CD14-positive monocyte (primary cell): ENCODE measurements at regions not wholly inside any gene's neighbourhood (a gene's known extent, or its start where the extent isn't known, plus 50 kb on each side); places are given as distances from the start of the nearest gene placed in this dataset.

Source experiments
- DNase-seq, 3 donors: peaks; one replicate each; pipeline ENCODE4 v3.0.0-alpha.2; 2011 to 2022
- H2AFZ ChIP-seq: 2 replicates; pipeline ENCODE4 v1.6.0; 2012; ENCODE audit warnings: mild to moderate bottlenecking, low read depth, low read length, inconsistent platforms; ENCODE audit not compliant: insufficient read depth, poor library complexity, severe bottlenecking
- H3K27ac ChIP-seq, 2 donors: 1 replicate in 1 of 2; 2 replicates in 1 of 2; pipeline ENCODE4 v1.5.1; 2012 to 2013; ENCODE audit warnings: low read length in 2 of 2, control low read depth in 1 of 2, inconsistent platforms in 1 of 2, low read depth in 1 of 2, mild to moderate bottlenecking in 1 of 2
- H3K27me3 ChIP-seq, 2 donors: one replicate each; pipeline versions ENCODE4 v1.6.0 to v1.6.1; 2011 to 2013; ENCODE audit warnings: low read length in 2 of 2; ENCODE audit not compliant: control insufficient read depth in 2 of 2, insufficient read depth in 2 of 2
- H3K36me3 ChIP-seq, 2 donors: replicated peaks in 1 of 2; 1 replicate in 1 of 2; 2 replicates in 1 of 2; pipeline versions ENCODE4 v1.5.1 to v1.6.1; 2012 to 2013; ENCODE audit warnings: low read length in 2 of 2, control low read depth in 1 of 2, inconsistent platforms in 1 of 2, mild to moderate bottlenecking in 1 of 2; ENCODE audit not compliant: insufficient read depth in 2 of 2, control insufficient read depth in 1 of 2
- H3K4me1 ChIP-seq, 2 donors: 1 replicate in 1 of 2; 2 replicates in 1 of 2; pipeline versions ENCODE4 v1.5.1 to v1.6.1; 2012 to 2013; ENCODE audit warnings: low read length in 2 of 2, control low read depth in 1 of 2, inconsistent platforms in 1 of 2, mild to moderate bottlenecking in 1 of 2, moderate library complexity in 1 of 2; ENCODE audit not compliant: insufficient read depth in 2 of 2, control insufficient read depth in 1 of 2
- H3K4me2 ChIP-seq: replicated peaks from 2 replicates; pipeline ENCODE3; 2012; ENCODE audit warnings: low read length, moderate library complexity, mild to moderate bottlenecking; ENCODE audit not compliant: poor library complexity, severe bottlenecking; ENCODE audit errors: extremely low read depth
- H3K4me3 ChIP-seq, 3 experiments: fragments of 200-600 bp in 1 of 3; sonication (generic) in 1 of 3; replicated peaks in 1 of 3; 1 replicate in 2 of 3; 2 replicates in 1 of 3; pipeline ENCODE4 v1.5.1; 2011 to 2013; ENCODE audit warnings: low read length in 3 of 3, mild to moderate bottlenecking in 3 of 3, control low read depth in 2 of 3, low read depth in 2 of 3, inconsistent platforms in 1 of 3, moderate library complexity in 1 of 3
- H3K79me2 ChIP-seq: 2 replicates; pipeline ENCODE4 v1.6.0; 2012; ENCODE audit warnings: mild to moderate bottlenecking, control low read depth, inconsistent platforms, low read length, moderate library complexity; ENCODE audit not compliant: insufficient read depth
- H3K9ac ChIP-seq: 2 replicates; pipeline ENCODE4 v1.6.0; 2017; ENCODE audit warnings: low read length, mild to moderate bottlenecking; ENCODE audit not compliant: insufficient read depth, poor library complexity, severe bottlenecking
- H3K9me3 ChIP-seq, 2 donors: replicated peaks in 1 of 2; 1 replicate in 1 of 2; 2 replicates in 1 of 2; pipeline versions ENCODE4 v1.5.1 to v1.6.1; 2012 to 2013; ENCODE audit warnings: low read length in 2 of 2, control low read depth in 1 of 2; ENCODE audit not compliant: control insufficient read depth in 1 of 2, insufficient read depth in 1 of 2
- H4K20me1 ChIP-seq: 2 replicates; pipeline ENCODE4 v1.6.0; 2012; ENCODE audit warnings: mild to moderate bottlenecking, low read length, control low read depth, moderate library complexity; ENCODE audit not compliant: insufficient read depth
- H3K27ac Mint-ChIP-seq, 7 donors: one replicate each; pipeline ENCODE4 v1.8.0; 2020; ENCODE audit warnings: mild to moderate bottlenecking in 7 of 7, mixed read lengths in 7 of 7, moderate library complexity in 6 of 7, inconsistent platforms in 2 of 7
- H3K27me3 Mint-ChIP-seq, 3 donors: one replicate each; pipeline ENCODE4 v1.8.0; 2021 to 2022; ENCODE audit warnings: low read depth in 3 of 3, mild to moderate bottlenecking in 3 of 3, mixed read lengths in 3 of 3, moderate library complexity in 3 of 3, inconsistent platforms in 1 of 3
- H3K36me3 Mint-ChIP-seq, 2 donors: one replicate each; pipeline ENCODE4 v1.8.0; 2020; ENCODE audit warnings: mixed read lengths in 2 of 2, inconsistent platforms in 1 of 2, mild to moderate bottlenecking in 1 of 2
- H3K4me1 Mint-ChIP-seq: one replicate; pipeline ENCODE4 v1.8.0; 2020; ENCODE audit warnings: mild to moderate bottlenecking, mixed read lengths
- H3K4me3 Mint-ChIP-seq, 2 donors: one replicate each; pipeline ENCODE4 v1.8.0; 2020; ENCODE audit warnings: mild to moderate bottlenecking in 2 of 2, mixed read lengths in 2 of 2, moderate library complexity in 1 of 2
- H3K9me3 Mint-ChIP-seq, 7 donors: one replicate each; pipeline ENCODE4 v1.8.0; 2020 to 2022; ENCODE audit warnings: mixed read lengths in 7 of 7, mild to moderate bottlenecking in 6 of 7, moderate library complexity in 6 of 7, inconsistent platforms in 2 of 7
- WGBS: methylation state at CpG from one replicate; pipeline ENCODE4 v1.1.5; 2013; ENCODE audit warnings: missing lambda C conversion rate; ENCODE audit not compliant: insufficient coverage; 5-methylcytosine and 5-hydroxymethylcytosine counted together
- intact Hi-C, 2 donors: fragments of 100-400 bp; cut with micrococcal nuclease; formaldehyde crosslinking; loops; one replicate each; pipeline versions ENCODE4 v1.15.0 to v1.15.1; 2023
- TF ChIP-seq, protein P1 (sequence below): fragments of 200-600 bp; IDR thresholded peaks from one replicate; pipeline ENCODE4 v1.8.0; 2022; ENCODE audit warnings: antibody characterized with exemption, mild to moderate bottlenecking

- H3K36me3 ChIP-seq, result no peaks in the 10 kb centered on the region
- peaks cover 0 to 10% of the 10 kb centered on the region in 2 donors for H3K9me3 ChIP-seq
- H3K27ac ChIP-seq, result no peak overlapping the region
- H3K9me3 Mint-ChIP-seq, result peaks cover 0 to 14% (median 8%) of the 10 kb centered on the region in 7 donors
- H3K36me3 Mint-ChIP-seq, result no peaks in the 10 kb centered on the region
- intact Hi-C loops, result no loop called here
- no peak for DNase-seq
- peaks cover 0 to 11% (median 4%) of the 10 kb centered on the region in 3 donors for H3K27me3 Mint-ChIP-seq
- no peak overlapping the region for H3K27ac Mint-ChIP-seq
- no peaks in the 10 kb centered on the region for H3K79me2 ChIP-seq
- H3K4me2 ChIP-seq, result no peak overlapping the region
- no peak overlapping the region for H3K9ac ChIP-seq
- H3K4me3 ChIP-seq, result no peak overlapping the region
- H3K4me1 Mint-ChIP-seq, result no peaks in the 10 kb centered on the region
- no peaks in the 10 kb centered on the region for H3K4me1 ChIP-seq
- TF ChIP-seq, protein P1, sequence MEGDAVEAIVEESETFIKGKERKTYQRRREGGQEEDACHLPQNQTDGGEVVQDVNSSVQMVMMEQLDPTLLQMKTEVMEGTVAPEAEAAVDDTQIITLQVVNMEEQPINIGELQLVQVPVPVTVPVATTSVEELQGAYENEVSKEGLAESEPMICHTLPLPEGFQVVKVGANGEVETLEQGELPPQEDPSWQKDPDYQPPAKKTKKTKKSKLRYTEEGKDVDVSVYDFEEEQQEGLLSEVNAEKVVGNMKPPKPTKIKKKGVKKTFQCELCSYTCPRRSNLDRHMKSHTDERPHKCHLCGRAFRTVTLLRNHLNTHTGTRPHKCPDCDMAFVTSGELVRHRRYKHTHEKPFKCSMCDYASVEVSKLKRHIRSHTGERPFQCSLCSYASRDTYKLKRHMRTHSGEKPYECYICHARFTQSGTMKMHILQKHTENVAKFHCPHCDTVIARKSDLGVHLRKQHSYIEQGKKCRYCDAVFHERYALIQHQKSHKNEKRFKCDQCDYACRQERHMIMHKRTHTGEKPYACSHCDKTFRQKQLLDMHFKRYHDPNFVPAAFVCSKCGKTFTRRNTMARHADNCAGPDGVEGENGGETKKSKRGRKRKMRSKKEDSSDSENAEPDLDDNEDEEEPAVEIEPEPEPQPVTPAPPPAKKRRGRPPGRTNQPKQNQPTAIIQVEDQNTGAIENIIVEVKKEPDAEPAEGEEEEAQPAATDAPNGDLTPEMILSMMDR, result no peak
- no peaks in the 10 kb centered on the region for H3K27me3 ChIP-seq
- H2AFZ ChIP-seq, result no peak overlapping the region
- 92% methylated on average over 2 of the region's 5 CpGs for WGBS
- H3K4me3 Mint-ChIP-seq, result no peak overlapping the region
- H4K20me1 ChIP-seq, result no peaks in the 10 kb centered on the region
Observed at GRCh38 chr4:42310358-42310757, 86.9 kb upstream of the SHISA3 start.

- no CpG with 5 or more reads among the region's 5 CpGs for WGBS
- Histone ChIP-seq H3K4me1 (no peaks in the 10 kb centered on the region), H3K9ac (no peak overlapping the region), H3K36me3 (no peaks in the 10 kb centered on the region), H3K9me3 (peaks cover 0 to 10% of the 10 kb centered on the region in 2 donors), H3K4me3 (no peak overlapping the region), H3K4me2 (no peak overlapping the region), H4K20me1 (no peaks in the 10 kb centered on the region), H3K27me3 (no peaks in the 10 kb centered on the region), H2AFZ (no peak overlapping the region), H3K27ac (no peak overlapping the region), H3K79me2 (no peaks in the 10 kb centered on the region)
- no peak for DNase-seq
- Mint-ChIP-seq H3K27me3 (peaks cover 0 to 7% (median 5%) of the 10 kb centered on the region in 3 donors), H3K4me1 (no peaks in the 10 kb centered on the region), H3K9me3 (peaks cover 0 to 14% (median 8%) of the 10 kb centered on the region in 7 donors), H3K4me3 (no peak overlapping the region), H3K36me3 (no peaks in the 10 kb centered on the region), H3K27ac (no peak overlapping the region)
- intact Hi-C loops, result no loop called here
- TF ChIP-seq, protein P1, result no peak
Observed at GRCh38 chr4:42310806-42311205, 86.5 kb upstream of the SHISA3 start.
